ENCODE measurements at regions not wholly inside any gene's neighbourhood (a gene's known extent, or its start where the extent isn't known, plus 50 kb on each side); places are given as distances from the start of the nearest gene placed in this dataset.
A peak's percentile ranks its signal among the peaks of the same experiment; 100 is the strongest.

GRCh38 chr14:56488306-56488705, 91.3 kb upstream of the TMEM260 start:
- Histone ChIP-seq H3K79me2 (ENCODE audit: control insufficient read depth, insufficient read depth, low read length) (no peaks in the 10 kb centered on the region), H3K36me3 (replicated peaks in 1 of 2; ENCODE audit: control extremely low read depth in 1 of 2, control insufficient read depth in 1 of 2, extremely low read depth in 1 of 2, insufficient read depth in 2 of 2, low read length in 1 of 2) (no peaks in the 10 kb centered on the region), H3K9me3 (ENCODE audit: control extremely low read depth in 1 of 3, control insufficient read depth in 2 of 3, insufficient read depth in 1 of 3, low read length in 2 of 3) (no peaks in the 10 kb centered on the region), H2AFZ (ENCODE audit: insufficient read depth, low read depth, low read length, poor library complexity, severe bottlenecking) (no peak overlapping the region), H3K27ac (ENCODE audit: low read length in 2 of 2) (no peak overlapping the region), H3K27me3 (replicated peaks in 1 of 4; ENCODE audit: control extremely low read depth in 1 of 4, control insufficient read depth in 3 of 4, insufficient read depth in 4 of 4, low read length in 3 of 4) (no peaks in the 10 kb centered on the region), H3K4me2 (replicated peaks; ENCODE audit: low read depth, low read length, poor library complexity, severe bottlenecking) (no peak overlapping the region), H4K20me1 (ENCODE audit: control insufficient read depth, insufficient read depth, low read length, poor library complexity, severe bottlenecking) (no peaks in the 10 kb centered on the region), H3K9ac (ENCODE audit: low read length) (no peak overlapping the region), H3K4me1 (ENCODE audit: control insufficient read depth in 2 of 2, insufficient read depth in 2 of 2, low read length in 2 of 2) (peaks cover 4 to 6% of the 10 kb centered on the region in 2 donors), H3K4me3 (ENCODE audit: control extremely low read depth in 1 of 5, extremely low read depth in 1 of 5, insufficient read depth in 1 of 5, low read depth in 2 of 5, low read length in 4 of 5) (no peak overlapping the region)
- DNase-seq: no peak
- no peak for ATAC-seq (ENCODE audit: low read depth)
- intact Hi-C loops (cut with micrococcal nuclease): no loop called here
- H3K27me3 Mint-ChIP-seq: peaks cover 11% of the 10 kb centered on the region
- no peak overlapping the region for H3K27ac Mint-ChIP-seq
- H3K4me1 Mint-ChIP-seq: peaks cover 4% of the 10 kb centered on the region
- CTCF ChIA-PET: interaction anchor here (1.0 to 6.4 kb wide), 3 partner anchors 14 to 829 kb away, joined by 4 to 91 read pairs (median 5); no protein-coding TSS in a partner anchor
- no peaks in the 10 kb centered on the region for H3K9me3 Mint-ChIP-seq (ENCODE audit: insufficient read depth)
- H3K4me3 Mint-ChIP-seq: no peak overlapping the region
- WGBS (ENCODE audit: insufficient coverage): no CpG with 5 or more reads among the region's 1 CpG
- TF ChIP-seq CTCF (IDR thresholded peaks at IDR 0.05): no peak
- TF ChIP-seq EZH2 (IDR thresholded peaks at IDR 0.05; ENCODE audit: borderline replicate concordance, insufficient read depth, low read depth, low read length, poor library complexity, severe bottlenecking): no peak
- POLR2A ChIA-PET: no interaction called here

GRCh38 chr14:56490379-56490778, 89.2 kb upstream of the TMEM260 start:
- H3K4me1 Mint-ChIP-seq: peaks cover 4% of the 10 kb centered on the region
- intact Hi-C loops (cut with micrococcal nuclease): loop anchor here (2.0 kb wide), 2 partner anchors 576 to 714 kb away; no protein-coding TSS in a partner anchor
- Histone ChIP-seq H4K20me1 (ENCODE audit: control insufficient read depth, insufficient read depth, low read length, poor library complexity, severe bottlenecking) (no peaks in the 10 kb centered on the region), H3K79me2 (ENCODE audit: control insufficient read depth, insufficient read depth, low read length) (no peaks in the 10 kb centered on the region), H3K4me1 (ENCODE audit: control insufficient read depth in 2 of 2, insufficient read depth in 2 of 2, low read length in 2 of 2) (peaks cover 4 to 6% of the 10 kb centered on the region in 2 donors), H3K4me3 (ENCODE audit: control extremely low read depth in 1 of 5, extremely low read depth in 1 of 5, insufficient read depth in 1 of 5, low read depth in 2 of 5, low read length in 4 of 5) (no peak overlapping the region), H3K36me3 (replicated peaks in 1 of 2; ENCODE audit: control extremely low read depth in 1 of 2, control insufficient read depth in 1 of 2, extremely low read depth in 1 of 2, insufficient read depth in 2 of 2, low read length in 1 of 2) (no peaks in the 10 kb centered on the region), H3K4me2 (replicated peaks; ENCODE audit: low read depth, low read length, poor library complexity, severe bottlenecking) (no peak overlapping the region), H3K27ac (ENCODE audit: low read length in 2 of 2) (no peak overlapping the region), H3K9me3 (ENCODE audit: control extremely low read depth in 1 of 3, control insufficient read depth in 2 of 3, insufficient read depth in 1 of 3, low read length in 2 of 3) (no peaks in the 10 kb centered on the region), H3K27me3 (replicated peaks in 1 of 4; ENCODE audit: control extremely low read depth in 1 of 4, control insufficient read depth in 3 of 4, insufficient read depth in 4 of 4, low read length in 3 of 4) (no peaks in the 10 kb centered on the region), H3K9ac (ENCODE audit: low read length) (no peak overlapping the region), H2AFZ (ENCODE audit: insufficient read depth, low read depth, low read length, poor library complexity, severe bottlenecking) (no peak overlapping the region)
- 40% methylated on average over 1 of the region's 3 CpGs for WGBS (ENCODE audit: insufficient coverage)
- POLR2A ChIA-PET: no interaction called here
- no peak for ATAC-seq (ENCODE audit: low read depth)
- H3K9me3 Mint-ChIP-seq (ENCODE audit: insufficient read depth): no peaks in the 10 kb centered on the region
- no peak overlapping the region for H3K4me3 Mint-ChIP-seq
- peaks cover 5% of the 10 kb centered on the region for H3K27me3 Mint-ChIP-seq
- H3K27ac Mint-ChIP-seq: no peak overlapping the region
- TF ChIP-seq CTCF (IDR thresholded peaks at IDR 0.05): peak; percentile 90
- TF ChIP-seq EZH2 (IDR thresholded peaks at IDR 0.05; ENCODE audit: borderline replicate concordance, insufficient read depth, low read depth, low read length, poor library complexity, severe bottlenecking): no peak
- CTCF ChIA-PET: interaction anchor here (0.8 to 6.4 kb wide), 22 partner anchors 8 to 1583 kb away, joined by 3 to 91 read pairs (median 5); no protein-coding TSS in a partner anchor
- peak; percentile 54 for DNase-seq
